Lung microvascular endothelial cell (primary cell): ENCODE measurements at regions not wholly inside any gene's neighbourhood (a gene's known extent, or its start where the extent isn't known, plus 50 kb on each side); places are given as distances from the start of the nearest gene placed in this dataset.

Source experiments
- DNase-seq, 2 donors: peaks; one replicate each; pipeline versions ENCODE4 v3.0.0 to v3.0.0-alpha.2; 2010; ENCODE audit warnings: low read depth in 2 of 2

DNA sequence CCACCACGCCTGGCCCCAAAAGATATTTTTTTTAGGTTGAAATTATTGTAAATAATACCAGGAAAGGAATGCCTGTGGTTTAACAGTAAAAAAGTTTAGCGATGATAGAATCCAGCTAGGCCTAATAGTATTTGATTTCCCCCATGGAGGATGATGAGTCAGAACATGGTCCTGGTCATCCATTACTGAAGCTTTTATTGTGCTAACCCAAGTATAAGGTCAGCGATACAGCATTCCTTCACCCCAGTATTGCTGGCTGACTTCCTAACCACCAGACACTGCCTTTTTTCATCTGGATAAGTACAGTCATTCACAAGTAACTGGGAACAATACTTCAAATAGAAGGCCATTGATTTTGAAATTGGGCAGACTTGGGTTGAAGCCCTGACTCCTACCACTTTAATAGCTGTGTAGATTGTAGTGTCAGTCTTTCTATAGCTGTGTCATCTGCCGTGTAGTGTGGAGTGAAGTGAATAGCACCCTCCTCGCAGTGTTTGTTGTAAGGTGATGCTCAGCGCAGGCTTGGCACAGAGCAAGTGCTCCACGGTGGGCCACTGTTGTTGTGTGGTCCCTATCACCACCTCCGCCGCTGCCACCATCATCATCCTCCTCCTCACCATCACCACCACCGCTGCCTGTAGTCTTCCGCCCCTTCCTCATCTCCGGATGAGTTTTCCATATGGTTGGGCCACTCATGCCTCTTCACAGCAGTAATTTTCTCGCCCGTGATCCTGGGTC is 436.0 kb upstream of the TPM1 start:
- DNase-seq, result peak in 1 of 2 donors; percentile 37

DNA sequence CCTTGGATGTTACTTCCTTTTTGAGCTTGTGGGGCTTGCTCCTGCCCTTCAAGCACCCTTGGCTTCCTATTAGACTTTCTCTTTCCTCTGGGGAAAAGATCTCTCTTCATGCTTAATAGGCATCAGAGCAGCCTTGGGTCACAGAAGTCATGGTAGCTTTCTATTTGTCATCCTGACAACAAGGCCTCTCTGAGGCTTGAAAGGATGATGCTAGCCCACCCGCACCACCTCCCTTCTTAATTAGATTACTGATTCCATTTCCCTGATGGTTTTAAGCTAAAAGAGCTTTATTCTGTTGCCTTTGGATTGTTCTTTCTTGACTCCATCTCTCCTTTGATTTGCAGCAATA is 435.5 kb upstream of the TPM1 start:
- no peak for DNase-seq

DNA sequence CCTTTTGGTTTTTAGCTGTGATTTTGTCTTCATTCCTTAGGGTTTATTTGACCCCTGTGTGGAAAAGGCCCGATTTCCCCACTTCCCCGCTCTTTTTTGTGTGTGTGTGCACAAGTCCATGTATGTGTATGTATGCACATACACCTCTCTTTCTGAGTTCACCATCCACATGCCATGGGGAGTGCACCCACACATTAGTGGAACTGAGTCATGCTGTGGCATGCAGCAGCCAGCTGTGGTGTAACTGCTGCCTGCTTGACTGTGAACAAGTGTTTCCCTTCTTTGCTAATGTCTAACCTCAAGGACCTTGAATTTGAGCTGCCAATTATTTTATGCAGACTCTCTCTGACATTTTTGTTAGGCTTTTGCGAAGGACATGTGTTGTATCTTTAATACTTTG is 434.9 kb upstream of the TPM1 start:
- no peak for DNase-seq

DNA sequence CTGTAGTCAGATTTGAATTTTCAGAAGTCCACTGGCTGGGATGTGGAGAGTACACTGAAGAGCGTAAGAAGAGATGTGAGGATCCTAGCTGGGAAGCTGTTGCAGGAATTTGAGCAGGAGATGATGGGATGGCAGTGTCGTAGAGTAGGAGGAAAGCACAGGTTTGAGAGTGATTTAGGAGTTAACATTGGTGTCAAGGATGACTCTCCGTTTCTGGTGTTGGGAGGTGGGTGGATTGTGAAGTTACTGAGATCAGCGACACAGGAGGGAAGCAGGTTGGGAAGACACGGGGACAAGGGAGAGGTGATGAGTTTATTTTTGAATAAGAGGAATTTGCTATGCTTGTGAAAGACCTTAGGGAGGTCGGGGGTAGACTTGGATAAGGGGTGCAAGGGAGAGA is 434.2 kb upstream of the TPM1 start:
- DNase-seq, result no peak

DNA sequence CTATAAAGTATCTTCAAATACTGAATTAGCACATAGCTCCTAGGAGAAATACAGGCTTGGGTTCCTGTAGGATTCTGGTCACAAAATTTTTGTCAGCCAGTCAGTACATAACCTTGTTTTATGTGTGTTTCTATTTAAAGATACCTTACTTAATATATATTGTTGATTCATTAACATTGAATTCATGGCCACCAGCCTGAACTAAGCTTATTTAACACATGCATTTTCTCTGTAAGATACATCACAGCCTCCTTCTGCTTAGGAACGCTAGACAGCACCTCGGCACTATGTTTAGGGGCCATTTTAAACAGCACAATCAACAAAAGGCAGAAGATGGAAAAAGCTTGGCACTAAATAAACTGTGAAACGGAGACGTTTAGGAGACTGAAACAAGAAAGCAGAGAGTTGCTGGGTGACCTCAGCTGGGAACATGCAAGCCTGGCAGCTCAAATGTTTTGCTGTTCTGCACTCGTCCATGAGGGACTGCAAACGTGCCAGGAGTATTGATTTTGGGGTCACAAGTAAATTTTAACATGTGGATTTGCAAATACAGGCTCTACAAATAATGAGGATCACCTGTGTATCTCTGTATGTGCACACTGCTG is 432.2 kb upstream of the TPM1 start:
- no peak for DNase-seq

DNA sequence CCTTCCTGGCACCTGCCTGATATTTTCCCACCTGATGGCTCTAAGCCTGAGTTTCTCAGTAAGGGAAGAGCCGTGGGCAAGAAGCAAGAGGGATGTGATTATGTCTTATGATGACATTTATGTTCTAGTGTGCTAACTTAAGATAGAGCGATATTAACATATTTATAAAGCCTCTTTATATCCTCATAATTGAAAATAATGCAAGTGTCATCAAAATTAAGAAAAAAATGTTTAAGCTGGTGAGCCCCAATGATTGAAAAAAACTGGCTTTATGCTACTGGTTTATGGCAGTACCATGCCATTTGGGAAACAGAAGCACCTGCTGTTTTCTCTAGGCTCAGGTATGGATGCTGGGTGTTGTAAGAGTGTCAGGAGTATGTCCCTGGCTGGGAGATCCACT is 431.5 kb upstream of the TPM1 start:
- no peak for DNase-seq

DNA sequence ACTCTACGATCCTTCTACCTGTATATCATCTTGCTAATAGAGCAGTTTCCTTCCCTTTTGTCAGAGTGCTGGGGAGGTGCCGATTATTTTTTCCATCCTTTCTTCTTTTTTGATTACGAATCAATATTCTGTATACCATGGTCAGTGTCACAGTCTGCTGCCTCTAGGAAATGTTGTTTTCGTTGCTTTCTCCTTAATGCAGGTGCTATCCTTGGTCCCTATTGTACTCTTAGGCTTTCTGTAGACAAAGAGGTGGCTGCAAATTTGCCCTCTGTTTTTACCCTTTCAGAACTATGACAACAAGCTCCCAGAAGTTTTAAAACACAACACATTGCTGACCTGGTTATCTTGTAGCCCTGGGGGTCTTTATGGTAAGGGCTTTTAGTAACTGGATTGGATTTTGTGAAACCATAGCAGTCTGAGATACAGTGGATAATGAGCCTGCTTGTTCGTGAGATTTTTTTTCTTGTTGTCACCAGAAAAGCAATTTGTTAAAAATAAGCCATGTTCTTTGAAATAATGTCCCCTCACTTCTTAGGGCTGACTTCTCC is 430.3 kb upstream of the TPM1 start:
- DNase-seq, result no peak

DNA sequence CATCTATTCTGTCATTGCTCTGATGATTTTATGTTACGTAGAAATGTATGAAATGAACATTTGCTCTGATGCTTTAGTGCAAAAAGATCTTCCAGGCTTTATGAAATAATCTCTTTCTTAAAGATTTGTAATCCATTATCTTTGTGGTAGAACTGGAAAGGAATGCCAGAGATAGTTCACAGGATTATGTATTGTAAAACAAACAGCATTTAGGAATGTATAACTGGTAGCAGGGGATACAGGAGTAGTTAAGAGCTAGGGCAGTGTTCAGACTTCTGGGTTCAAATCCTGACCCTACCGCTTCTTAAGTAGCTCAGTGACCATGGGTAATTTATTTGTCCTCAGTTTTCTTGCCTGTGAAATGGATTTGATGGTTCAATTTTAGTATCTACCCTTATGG is 429.8 kb upstream of the TPM1 start:
- no peak for DNase-seq

DNA sequence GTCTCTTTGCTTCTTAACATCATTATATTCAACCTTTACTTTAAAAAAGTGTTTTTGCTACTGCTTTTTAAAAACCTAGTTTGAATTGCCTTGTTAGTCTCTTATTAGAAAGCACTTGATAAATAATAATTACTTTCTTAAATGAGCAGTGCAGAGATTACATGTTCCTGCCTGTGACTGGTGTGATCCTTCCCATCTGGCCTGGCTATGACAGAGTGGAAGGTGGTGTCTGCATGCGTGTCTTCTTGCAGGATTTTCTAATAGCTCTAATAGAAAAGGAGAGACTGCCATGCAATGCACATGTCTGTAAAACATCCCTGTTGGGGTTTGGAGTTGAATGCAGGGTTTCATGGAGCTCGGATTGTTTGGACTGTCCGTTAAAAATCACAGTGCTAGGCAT is 425.8 kb upstream of the TPM1 start:
- no peak for DNase-seq

DNA sequence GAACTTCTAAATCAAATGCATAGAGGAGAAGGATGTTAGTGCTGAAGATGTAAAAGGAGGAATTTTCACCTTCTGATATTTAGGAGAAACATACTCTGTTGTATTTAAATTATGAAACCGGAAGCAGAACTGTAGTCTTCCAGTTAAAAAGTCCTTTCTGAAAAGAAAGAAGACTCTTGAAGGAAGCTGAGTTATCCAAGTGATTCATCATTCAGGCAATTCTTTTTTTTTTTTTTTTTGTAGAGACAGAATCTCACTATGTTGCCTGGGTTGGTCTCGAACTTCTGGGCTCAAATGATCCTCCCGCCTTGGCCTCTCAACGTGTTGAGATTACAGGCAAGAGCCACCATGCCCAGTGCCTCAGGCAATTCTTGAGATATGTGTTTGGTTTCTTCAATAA is 424.8 kb upstream of the TPM1 start:
- DNase-seq, result no peak

DNA sequence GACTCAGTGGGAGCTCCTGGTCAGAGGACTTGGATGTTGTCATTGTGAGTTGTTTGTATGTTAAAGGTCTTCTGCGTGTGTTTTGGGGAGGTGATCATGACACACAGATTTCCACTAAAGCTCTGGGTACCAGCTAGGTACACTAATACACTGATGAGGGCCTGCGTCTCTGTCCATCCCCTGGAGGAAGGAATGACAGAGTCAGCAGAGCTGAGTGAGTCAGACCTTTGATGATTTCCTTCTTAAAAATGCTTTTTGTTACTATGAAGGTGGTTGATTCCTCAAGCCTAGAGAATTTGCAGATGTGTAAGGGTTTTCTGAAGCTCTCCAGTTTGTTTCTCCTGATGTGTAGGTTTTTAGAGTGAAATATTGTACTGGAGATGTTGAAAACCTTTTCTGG is 424.1 kb upstream of the TPM1 start:
- DNase-seq, result peak in 1 of 2 donors; percentile 4

DNA sequence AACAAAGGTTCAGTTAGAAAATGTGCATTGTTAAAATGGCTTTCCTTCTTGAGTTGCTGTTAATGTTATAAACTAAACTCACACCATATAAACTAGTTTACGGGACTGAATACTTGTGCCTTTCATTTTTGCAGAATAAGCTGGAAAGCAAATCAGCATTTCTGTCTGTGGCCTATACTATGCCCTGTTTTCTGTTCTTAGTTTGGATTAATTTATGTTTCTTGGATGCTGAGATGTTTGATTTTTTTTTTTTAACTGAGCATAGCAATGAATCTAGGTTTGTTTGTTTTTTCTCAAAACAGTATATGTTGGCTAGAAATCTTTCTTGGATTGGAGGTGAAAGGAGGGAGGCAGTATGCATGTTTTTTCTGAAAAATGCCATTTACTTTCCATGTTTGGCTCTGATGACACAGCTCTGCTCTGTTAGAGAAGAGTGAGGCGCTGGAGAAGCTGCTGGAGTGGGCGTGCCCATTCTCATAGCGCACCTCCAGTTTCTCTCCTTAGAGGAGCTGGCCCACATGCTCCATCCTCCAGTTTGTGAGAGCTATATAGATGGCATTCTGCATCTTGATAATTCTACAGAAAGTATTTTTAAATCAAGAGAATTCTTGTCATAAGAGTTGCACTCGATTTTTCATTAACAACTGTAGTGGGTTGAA is 423.6 kb upstream of the TPM1 start:
- DNase-seq, result no peak

DNA sequence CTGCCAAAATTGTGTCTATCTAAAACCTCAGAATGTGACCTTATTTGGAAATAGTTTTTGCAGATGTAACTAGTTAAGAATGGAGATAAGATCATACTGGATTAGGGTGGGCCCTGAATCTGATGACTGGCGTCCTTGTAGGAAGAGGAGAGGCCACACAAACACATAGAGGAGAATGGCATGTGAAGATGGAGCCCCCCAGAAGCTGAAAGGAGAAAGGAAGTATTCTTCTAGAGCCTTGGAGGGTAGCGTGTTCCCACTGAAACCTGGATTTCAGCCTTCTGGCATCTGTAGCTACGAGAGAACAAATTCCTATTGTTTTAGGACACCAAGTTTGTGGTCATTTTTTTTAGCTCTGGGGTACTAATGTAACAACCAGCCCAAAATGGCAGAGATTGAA is 423.0 kb upstream of the TPM1 start:
- DNase-seq, result no peak

DNA sequence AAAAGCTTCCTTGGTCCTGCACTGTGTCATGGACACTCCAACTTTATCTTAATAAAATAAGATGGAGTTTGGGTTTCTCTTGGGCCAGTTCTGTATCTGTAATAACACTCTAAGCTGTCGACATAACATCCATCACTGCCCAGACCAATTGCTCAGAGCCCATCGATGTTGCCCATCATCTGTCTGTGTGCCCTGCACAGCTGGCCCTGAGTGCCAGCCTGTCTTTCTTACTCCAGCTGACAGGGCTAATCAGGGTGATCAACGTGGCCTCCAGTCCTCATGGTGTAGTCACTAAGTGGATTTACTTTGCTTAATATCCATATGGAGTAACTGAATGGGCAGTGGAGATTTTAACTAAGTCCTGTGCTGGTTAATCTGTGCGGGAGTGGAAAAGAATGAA is 419.8 kb upstream of the TPM1 start:
- no peak for DNase-seq

DNA sequence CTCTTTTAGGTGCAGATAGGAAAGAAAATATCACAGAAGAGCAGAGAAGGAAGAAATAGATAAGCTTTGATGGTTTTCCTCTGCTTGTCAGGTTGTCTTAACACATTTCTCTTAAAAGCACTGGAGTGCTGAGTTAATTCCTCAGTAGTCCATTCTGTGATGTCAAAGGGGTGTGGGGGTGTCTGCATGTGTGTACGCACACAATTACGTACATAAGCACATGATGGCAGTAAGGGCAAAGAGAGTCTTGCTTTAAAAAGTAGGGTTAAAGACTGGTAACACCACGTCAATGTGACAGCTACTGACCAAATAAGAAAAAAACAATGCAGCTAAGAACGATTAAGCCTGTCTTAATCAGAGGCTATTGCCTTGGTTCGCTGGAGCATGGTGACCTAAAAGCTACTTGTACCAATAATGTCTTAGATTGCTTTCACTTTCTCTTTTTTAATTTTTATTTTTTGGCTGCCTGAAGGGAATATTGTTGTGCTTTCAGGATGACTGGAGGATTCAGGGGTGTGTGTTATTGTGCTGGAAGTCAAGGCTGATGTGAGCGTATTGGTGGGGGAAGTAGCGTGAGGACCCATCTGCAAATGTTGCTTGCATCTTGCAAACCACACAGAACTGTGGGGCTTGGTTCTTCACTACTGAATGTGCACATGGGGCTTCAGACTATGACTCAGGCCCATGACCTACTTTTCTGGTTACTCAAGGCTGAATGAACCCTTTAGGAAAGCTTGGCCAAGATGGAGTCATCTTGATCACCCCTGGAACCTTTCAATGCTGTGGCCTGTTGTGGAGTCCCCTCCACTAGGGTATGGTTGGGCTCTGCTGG is 417.8 kb upstream of the TPM1 start:
- DNase-seq, result no peak

DNA sequence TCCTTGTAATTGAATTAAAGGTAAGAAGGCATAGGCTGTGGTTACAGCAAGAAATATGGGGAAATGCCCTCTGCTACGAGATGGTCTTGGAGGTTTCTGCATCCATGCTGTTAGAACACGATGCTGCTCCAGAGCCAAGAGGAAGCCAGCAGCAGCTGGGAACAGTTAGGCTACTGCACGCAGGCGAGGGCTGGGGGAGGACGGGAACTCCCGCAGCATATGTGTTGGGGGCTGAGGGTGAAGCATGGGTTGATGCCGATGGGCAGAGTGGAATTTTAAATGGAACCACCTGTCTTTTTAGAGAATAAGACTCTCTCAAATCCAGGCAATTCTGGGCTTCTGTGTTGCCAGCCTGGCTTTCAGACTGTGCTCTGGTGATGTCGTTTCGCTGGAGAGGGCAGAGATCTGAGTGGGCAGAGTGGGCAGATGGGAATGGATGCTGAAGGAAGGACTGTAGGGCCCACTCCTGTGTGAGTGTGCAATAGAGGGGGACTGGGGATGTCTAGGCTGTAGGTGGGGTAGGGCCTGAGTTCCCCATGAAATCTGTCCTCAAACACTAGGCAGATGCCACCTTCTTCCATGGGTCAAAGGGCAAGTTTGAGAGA is 417.0 kb upstream of the TPM1 start:
- DNase-seq, result no peak

DNA sequence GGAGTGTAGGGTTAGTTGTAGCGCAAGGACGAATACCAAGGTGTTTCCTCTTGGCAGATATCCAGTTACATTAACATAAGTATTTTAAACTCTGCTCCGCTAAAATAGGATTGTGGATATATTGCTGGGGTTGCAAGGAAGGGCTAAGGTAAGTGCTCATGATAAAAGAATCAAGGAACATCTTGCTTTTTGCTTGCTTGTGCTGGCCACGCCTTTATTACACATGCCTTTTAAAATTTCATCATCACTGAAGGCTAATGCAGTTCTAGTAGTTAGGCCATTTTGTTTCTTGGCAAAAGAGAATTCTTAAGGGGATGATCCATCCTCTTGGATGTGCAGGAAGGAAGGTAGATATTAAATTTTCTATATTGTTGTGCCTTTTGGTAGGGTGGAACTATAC is 415.6 kb upstream of the TPM1 start:
- DNase-seq, result no peak

DNA sequence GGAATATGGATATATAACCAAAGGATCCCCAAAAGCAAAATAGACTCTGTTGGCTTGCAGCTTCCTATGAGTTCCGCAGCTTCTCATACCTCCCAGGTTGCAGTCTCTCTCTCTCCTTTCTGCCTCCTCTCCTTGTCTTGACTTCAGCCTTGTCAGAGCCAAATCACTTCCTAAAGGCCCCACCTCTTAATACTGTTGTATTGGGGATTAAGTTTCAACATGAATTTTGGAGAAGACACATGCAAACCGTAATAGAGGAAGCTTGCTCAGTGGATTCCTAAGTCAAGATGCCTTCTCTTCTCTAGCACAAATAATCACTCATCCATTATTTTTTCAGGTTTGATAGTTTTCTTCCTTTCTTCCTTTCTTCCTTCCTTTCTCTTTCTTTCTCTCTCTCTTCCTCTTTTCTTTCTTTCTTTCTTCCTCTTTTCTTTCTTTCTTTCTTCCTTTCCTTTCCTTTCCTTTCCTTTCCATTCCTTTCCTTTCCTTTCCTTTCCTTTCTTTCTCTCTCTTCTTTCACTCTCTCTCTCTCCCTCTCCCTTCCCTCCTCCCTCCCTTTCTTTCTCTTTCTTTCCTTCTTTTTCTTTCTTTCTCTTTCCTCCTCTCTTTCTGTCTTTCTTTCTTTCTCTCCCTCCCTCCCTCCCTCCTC is 411.3 kb upstream of the TPM1 start:
- no peak for DNase-seq

DNA sequence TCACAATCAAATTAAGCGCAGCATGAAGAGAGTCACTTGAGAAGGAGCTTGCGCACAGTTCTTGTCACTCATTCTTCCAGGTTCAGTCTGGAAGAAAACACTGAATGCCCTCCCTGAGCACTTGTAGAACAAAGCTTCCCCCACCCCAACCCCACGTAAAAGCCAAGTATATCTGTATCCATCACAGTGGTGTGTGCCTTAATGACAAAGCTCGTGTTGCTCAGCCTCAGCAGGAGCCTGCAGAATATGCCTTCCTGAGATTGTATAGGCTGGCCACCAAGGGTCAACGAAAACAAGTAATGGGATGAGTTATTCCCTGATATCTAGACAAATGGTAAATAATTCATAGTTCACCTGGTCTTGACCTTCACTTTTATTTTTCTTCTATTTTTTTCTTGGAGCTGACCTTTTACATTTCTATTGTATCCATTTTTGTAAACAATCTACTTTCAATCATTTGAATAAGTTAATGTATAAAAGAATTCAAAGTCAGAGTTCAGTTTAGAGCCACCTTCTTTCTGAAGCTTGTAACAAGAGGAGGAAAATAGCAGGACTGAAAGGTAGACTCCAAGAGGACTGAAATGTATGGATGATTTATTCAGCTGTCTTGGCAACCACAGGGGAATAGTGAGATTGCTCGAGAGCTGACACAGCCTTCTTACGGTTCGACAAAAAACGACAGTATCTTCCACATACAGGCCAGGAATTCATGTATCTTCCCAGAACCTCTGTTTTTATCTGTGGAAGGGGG is 405.5 kb upstream of the TPM1 start:
- no peak for DNase-seq

DNA sequence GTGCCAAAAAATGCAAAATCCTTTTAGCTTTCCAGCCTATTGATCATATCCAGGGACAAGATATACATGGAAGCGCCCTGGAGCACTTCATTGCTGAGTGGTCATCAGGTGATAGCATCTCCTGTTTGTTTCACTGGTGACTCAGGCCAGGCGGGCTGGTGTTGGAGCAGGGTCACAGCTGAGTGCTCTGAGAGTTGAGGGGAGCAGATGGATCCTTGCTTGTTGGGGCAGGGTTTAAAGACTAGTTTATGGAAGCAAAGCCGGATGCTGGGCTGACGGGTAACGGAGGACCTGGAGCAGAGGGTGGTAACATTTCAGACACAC is 405.0 kb upstream of the TPM1 start:
- DNase-seq, result no peak
